Coronary artery (tissue), 2 donors: ENCODE measurements at regions not wholly inside any gene's neighbourhood (a gene's known extent, or its start where the extent isn't known, plus 50 kb on each side); places are given as distances from the start of the nearest gene placed in this dataset.

ENCODE experiments used
- DNase-seq: peaks from one replicate; pipeline ENCODE4 v3.0.0-alpha.2; 2017; ENCODE audit warnings: low spot score
- H3K27ac ChIP-seq, 2 donors: fragments of 200-600 bp; sonication (generic); one replicate each; pipeline ENCODE4 v1.5.1; 2016 to 2019
- H3K4me3 ChIP-seq: fragments of 200-600 bp; sonication (generic); 2 replicates; pipeline ENCODE4 v1.5.1; 2016; ENCODE audit warnings: mild to moderate bottlenecking, moderate library complexity
- CTCF ChIP-seq: fragments of 200-600 bp; sonication (generic); IDR thresholded peaks from one replicate; pipeline ENCODE4 v1.5.1; 2019; ENCODE audit warnings: antibody characterized with exemption

GRCh38 chr7:67855322-67855721 lies 858.7 kb downstream of the TYW1 start:
- TF ChIP-seq CTCF = no peak
- no peak overlapping the region for H3K4me3 ChIP-seq
- no peak overlapping the region for H3K27ac ChIP-seq
- no peak for DNase-seq

- DNase-seq = no peak
- Histone ChIP-seq H3K4me3 (no peak overlapping the region), H3K27ac (no peak overlapping the region)
- TF ChIP-seq CTCF = no peak
These were observed 859.4 kb downstream of the TYW1 start for GRCh38 chr7:67856046-67856445.

GRCh38 chr7:67857698-67858097 lies 861.1 kb downstream of the TYW1 start:
- TF ChIP-seq CTCF = no peak
- no peak for DNase-seq
- Histone ChIP-seq H3K4me3 (no peak overlapping the region), H3K27ac (no peak overlapping the region)

GRCh38 chr7:67858931-67859330 lies 862.3 kb downstream of the TYW1 start:
- no peak for TF ChIP-seq CTCF
- Histone ChIP-seq H3K4me3 (no peak overlapping the region), H3K27ac (no peak overlapping the region)
- no peak for DNase-seq

- Histone ChIP-seq H3K27ac (no peak overlapping the region), H3K4me3 (no peak overlapping the region)
- DNase-seq = no peak
- no peak for TF ChIP-seq CTCF
These were observed 867.3 kb downstream of the TYW1 start for GRCh38 chr7:67863911-67864310.

- DNase-seq = no peak
- Histone ChIP-seq H3K27ac (no peak overlapping the region), H3K4me3 (no peak overlapping the region)
- TF ChIP-seq CTCF = no peak
These were observed 869.4 kb downstream of the TYW1 start for GRCh38 chr7:67866054-67866453.

- no peak for DNase-seq
- Histone ChIP-seq H3K4me3 (no peak overlapping the region), H3K27ac (no peak overlapping the region)
- no peak for TF ChIP-seq CTCF
These were observed 870.2 kb downstream of the TYW1 start for GRCh38 chr7:67866812-67867211.
